ENCODE measurements at regions not wholly inside any gene's neighbourhood (a gene's known extent, or its start where the extent isn't known, plus 50 kb on each side); places are given as distances from the start of the nearest gene placed in this dataset.

DNA sequence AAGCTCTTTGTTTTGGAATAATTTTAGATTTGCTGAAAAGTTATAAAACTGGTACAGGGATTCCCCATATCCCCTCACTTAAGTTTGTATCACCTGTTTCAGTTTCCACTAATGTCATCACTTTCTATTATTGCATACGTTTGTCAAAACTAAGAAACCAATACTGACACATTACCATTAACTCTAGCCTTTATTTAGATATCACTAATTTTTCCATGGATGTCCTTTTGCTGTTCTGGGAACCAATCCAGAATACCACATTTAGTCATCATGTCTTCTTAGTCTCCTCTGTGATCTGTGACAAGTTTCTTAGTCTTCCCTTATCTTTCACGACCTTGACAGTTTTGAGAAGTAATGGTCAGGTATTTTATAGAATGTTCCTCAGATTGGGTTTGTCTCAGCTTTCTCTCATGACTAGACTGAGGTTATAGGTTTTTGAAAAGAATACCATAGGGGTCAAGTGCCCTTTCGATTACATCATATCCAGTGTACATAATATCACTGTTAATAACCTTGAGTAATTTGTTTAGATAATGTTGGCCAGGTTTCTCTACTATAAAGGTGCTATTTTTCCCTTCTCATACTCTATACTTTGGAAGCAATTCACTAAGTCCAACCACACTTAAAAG, 51.9 kb upstream of the NMUR2 start:
- no peak for DNase-seq (ENCODE audit: low read depth)
- no peak overlapping the region for H3K4me3 ChIP-seq (ENCODE audit: low read length)
- TF ChIP-seq, protein P1, sequence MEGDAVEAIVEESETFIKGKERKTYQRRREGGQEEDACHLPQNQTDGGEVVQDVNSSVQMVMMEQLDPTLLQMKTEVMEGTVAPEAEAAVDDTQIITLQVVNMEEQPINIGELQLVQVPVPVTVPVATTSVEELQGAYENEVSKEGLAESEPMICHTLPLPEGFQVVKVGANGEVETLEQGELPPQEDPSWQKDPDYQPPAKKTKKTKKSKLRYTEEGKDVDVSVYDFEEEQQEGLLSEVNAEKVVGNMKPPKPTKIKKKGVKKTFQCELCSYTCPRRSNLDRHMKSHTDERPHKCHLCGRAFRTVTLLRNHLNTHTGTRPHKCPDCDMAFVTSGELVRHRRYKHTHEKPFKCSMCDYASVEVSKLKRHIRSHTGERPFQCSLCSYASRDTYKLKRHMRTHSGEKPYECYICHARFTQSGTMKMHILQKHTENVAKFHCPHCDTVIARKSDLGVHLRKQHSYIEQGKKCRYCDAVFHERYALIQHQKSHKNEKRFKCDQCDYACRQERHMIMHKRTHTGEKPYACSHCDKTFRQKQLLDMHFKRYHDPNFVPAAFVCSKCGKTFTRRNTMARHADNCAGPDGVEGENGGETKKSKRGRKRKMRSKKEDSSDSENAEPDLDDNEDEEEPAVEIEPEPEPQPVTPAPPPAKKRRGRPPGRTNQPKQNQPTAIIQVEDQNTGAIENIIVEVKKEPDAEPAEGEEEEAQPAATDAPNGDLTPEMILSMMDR (conservative IDR thresholded peaks at IDR 0.05; ENCODE audit: low read depth, low read length), result no peak

DNA sequence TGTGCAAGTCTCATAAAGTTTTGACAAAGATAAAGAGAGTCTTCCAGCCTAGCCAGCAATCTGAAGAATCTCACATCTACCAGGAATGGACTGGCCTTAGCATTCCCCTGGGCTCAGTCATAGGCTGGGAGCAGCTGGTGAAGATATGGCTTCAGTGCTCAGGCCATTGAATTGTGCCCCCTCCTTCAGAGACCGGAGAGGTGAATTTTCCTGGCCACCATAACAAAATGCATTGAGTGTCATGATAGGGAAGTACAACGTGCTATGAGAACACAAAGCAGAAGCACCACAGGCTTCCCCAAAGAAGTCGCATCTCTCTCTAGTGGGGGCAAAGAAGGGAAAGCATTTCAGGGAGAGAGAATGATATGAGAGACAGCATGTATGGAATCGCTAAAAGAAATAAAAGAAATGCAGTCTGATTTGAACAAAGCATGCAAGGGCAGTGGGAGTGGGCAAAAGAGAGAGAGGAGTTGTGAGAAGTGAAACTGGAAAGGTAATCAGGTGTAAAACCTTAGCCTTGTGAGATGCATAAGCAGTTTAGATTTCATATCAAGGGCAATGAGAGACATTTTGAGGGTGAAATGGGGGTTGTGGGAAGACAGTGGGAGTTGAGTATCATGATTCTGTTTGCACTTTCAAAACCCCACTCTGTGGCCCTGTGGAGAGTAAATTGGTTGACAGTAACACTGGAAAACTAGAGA, 57.1 kb upstream of the NMUR2 start:
- no peak overlapping the region for H3K4me3 ChIP-seq (ENCODE audit: low read length)
- TF ChIP-seq, protein P1 (conservative IDR thresholded peaks at IDR 0.05; ENCODE audit: low read depth, low read length), result no peak
- DNase-seq (ENCODE audit: low read depth), result no peak

DNA sequence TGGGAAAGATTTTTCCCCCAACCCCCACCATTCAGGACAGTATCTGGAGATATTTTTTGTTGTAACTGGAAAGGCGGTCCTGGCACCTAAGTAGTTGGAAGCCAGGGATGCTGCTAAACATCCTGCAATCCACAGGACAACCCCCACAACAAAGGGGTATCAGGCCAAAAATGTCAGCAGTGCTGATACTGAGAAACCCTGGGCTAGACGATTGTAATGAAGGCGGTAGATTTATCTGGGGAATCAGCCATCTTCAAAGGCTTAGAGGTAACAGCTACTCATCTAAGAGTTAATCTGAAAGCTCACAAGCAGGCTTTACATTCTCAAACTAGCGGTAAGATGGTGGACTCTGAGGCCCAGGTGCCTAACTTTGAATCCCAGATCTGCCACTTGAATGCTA, 59.0 kb upstream of the NMUR2 start:
- DNase-seq (ENCODE audit: low read depth), result no peak

DNA sequence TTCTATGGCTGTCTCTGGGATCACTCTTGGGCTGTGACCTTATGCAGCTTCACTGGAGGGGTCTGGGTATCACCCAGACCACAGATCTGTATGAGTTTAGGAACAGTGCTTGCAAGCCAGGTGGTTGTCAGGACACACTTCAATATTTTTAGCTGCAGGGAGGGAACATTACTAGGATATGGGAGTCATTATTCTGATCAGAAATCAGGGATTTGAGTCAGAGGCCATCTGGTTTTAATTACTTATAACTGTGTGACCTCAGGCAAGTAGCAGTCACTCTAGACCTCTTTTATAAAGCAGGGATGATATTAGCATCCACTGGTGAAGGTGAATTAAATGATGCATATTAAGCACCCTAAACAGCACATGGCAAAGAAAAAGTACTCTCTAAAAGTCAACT, 60.1 kb upstream of the NMUR2 start:
- DNase-seq (ENCODE audit: low read depth), result no peak
- no peak overlapping the region for H3K4me3 ChIP-seq (ENCODE audit: low read length)
- TF ChIP-seq, protein P1 (conservative IDR thresholded peaks at IDR 0.05; ENCODE audit: low read depth, low read length), result no peak

More for the DNA sequence above, 59.0 kb upstream of the NMUR2 start:
- H3K4me3 ChIP-seq (ENCODE audit: low read length), result no peak overlapping the region
- TF ChIP-seq, protein P1 (conservative IDR thresholded peaks at IDR 0.05; ENCODE audit: low read depth, low read length), result no peak

DNA sequence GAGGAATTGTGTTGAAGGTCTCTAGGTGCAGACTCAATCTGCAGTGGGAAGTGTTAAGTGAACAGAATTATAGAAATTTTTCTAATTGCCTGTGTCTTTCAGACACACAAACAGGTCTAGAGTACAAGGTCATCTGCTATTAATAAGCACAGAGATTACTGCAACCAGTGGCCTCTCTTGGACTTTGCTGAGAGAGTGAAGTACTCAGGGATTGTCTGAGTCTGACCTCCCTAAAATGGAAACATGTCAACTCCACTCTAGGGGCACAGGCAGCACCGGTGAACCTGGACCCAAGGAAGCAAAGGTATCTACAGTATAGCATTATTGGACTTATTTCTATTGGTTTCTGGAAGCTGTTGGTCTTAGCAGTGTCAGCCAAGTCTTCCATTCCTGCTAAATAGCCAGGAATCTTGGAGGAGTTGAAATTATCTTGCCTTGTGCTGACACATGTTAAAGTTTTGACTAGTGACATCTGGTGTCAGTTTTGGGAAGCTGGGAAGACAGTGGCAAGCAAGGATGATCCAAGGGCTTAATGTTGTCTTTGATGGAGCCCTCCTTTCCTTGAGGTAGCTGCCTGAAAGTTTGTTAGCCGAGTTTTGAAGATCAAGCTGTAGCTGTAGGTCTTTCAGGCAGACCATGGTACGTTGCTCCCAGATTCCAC, 61.1 kb upstream of the NMUR2 start:
- H3K4me3 ChIP-seq (ENCODE audit: low read length), result no peak overlapping the region
- DNase-seq (ENCODE audit: low read depth), result no peak
- TF ChIP-seq, protein P1 (conservative IDR thresholded peaks at IDR 0.05; ENCODE audit: low read depth, low read length), result no peak

DNA sequence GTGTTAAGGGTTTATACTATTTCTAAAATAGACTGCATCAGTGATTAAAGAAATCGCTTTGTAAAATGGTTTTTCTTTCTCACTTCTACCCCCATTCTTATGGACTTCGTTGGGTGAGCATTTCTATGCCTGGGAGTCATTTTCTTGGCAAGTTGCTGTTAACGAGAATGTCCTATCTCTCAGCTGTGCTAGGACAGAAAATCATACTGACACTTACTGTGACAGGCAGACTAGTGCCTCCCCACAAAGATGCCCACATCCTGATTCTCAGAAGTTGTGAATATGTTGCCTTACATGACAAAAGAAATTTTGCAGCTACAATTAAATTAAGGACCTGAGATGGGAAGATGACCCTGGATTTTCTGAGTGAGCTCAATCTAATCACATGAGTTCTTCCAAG, 65.1 kb upstream of the NMUR2 start:
- TF ChIP-seq, protein P1 (conservative IDR thresholded peaks at IDR 0.05; ENCODE audit: low read depth, low read length), result no peak
- DNase-seq (ENCODE audit: low read depth), result no peak
- H3K4me3 ChIP-seq (ENCODE audit: low read length), result no peak overlapping the region
